K562 (cell line): ENCODE measurements at regions not wholly inside any gene's neighbourhood (a gene's known extent, or its start where the extent isn't known, plus 50 kb on each side); places are given as distances from the start of the nearest gene placed in this dataset.

ENCODE experiments used
- ATAC-seq: fragments of 200-7000 bp; cut with Tn5 transposase; 3 replicates; pipeline ENCODE4 v1.9.1; 2020; ENCODE audit warnings: moderate library complexity
- BruUV-seq: library from RNA; stranded (reverse); fragments of 400-500 nt; replicated peaks from 2 replicates; lab custom pipeline; 2021; lab: Mats Ljungman, UMichigan
- CTCF ChIA-PET: fragments of 300-600 bp; formaldehyde crosslinking; extraction: SDS; loops from one replicate; lab custom pipeline; 2021; ENCODE audit warnings: low intra/inter-chr PET ratio; lab: Yijun Ruan, JAX
- POLR2A ChIA-PET: fragments of 300-600, 350-650 bp; sonication (Branson Sonifier 250); formaldehyde crosslinking; extraction: SDS; loops from one replicate; lab custom pipeline; 2021; ENCODE audit warnings: antibody characterized with exemption, inconsistent platforms; lab: Yijun Ruan, JAX
- DNase-seq, 4 experiments: peaks; one replicate each; pipeline versions ENCODE4 v3.0.0 to v3.0.0-alpha.2; 2011 to 2018; ENCODE audit warnings: low spot score in 3 of 4, mixed read lengths in 3 of 4; ENCODE audit errors: extremely low read depth in 1 of 4
- FAIRE-seq: peaks from 2 replicates; lab custom pipeline; 2011; peaks lifted over from hg19 to GRCh38; lab: Jason Lieb, UNC
- H2AFZ ChIP-seq: 2 replicates; pipeline ENCODE4 v1.6.0; 2011; ENCODE audit warnings: low read depth, low read length, control low read depth, inconsistent platforms
- H3K27ac ChIP-seq: fragments of 200-600 bp; 3 replicates; pipeline ENCODE4 v1.8.0; 2011; ENCODE audit warnings: low read depth, mild to moderate bottlenecking, control low read depth, inconsistent platforms, low read length, moderate library complexity, mixed read lengths; ENCODE audit errors: extremely low read depth
- H3K27me3 ChIP-seq, 2 experiments: fragments of 300-600 bp in 1 of 2; 2 replicates in 1 of 2; 3 replicates in 1 of 2; pipeline versions ENCODE4 v1.6.0 to v1.8.0; 2011; ENCODE audit warnings: inconsistent platforms in 2 of 2, low read length in 2 of 2, mild to moderate bottlenecking in 1 of 2, mixed read lengths in 1 of 2, moderate library complexity in 1 of 2; ENCODE audit not compliant: control insufficient read depth in 2 of 2, insufficient read depth in 2 of 2
- H3K36me3 ChIP-seq: fragments of 300-600 bp; 3 replicates; pipeline ENCODE4 v1.8.0; 2011; ENCODE audit warnings: mild to moderate bottlenecking, low read length, inconsistent platforms; ENCODE audit not compliant: control insufficient read depth, insufficient read depth
- H3K4me1 ChIP-seq, 2 experiments: fragments of 200-600 bp in 1 of 2; replicated peaks in 1 of 2; 2 replicates in 1 of 2; 3 replicates in 1 of 2; pipeline versions ENCODE4 v1.5.1 to v1.8.0; 2011; ENCODE audit warnings: inconsistent platforms in 2 of 2, low read length in 2 of 2, mild to moderate bottlenecking in 1 of 2, mixed read lengths in 1 of 2, moderate library complexity in 1 of 2; ENCODE audit not compliant: control insufficient read depth in 2 of 2, insufficient read depth in 2 of 2
- H3K4me2 ChIP-seq: 2 replicates; pipeline ENCODE4 v1.6.1; 2011; ENCODE audit warnings: low read length, control low read depth, inconsistent platforms, mixed read lengths; ENCODE audit not compliant: insufficient read depth
- H3K4me3 ChIP-seq: fragments of 200-600 bp; sonication (generic), shearing (Covaris generic); 2 replicates; pipeline ENCODE4 v1.5.1; 2016; ENCODE audit warnings: control low read depth, inconsistent platforms
- H3K79me2 ChIP-seq: fragments of 200-600 bp; 3 replicates; pipeline ENCODE4 v1.8.0; 2011; ENCODE audit warnings: low read length, inconsistent platforms; ENCODE audit not compliant: control insufficient read depth, insufficient read depth
- H3K9ac ChIP-seq, 2 experiments: 2 replicates each; pipeline versions ENCODE4 v1.6.0 to v1.6.1; 2011; ENCODE audit warnings: low read depth in 2 of 2, low read length in 2 of 2, control low read depth in 1 of 2, inconsistent platforms in 1 of 2, mild to moderate bottlenecking in 1 of 2, mixed read lengths in 1 of 2; ENCODE audit not compliant: insufficient read depth in 1 of 2
- H3K9me1 ChIP-seq: one replicate; pipeline ENCODE4 v1.6.0; 2011; ENCODE audit warnings: inconsistent platforms, mild to moderate bottlenecking, low read length, moderate library complexity; ENCODE audit not compliant: control insufficient read depth, insufficient read depth
- H3K9me3 ChIP-seq: replicated peaks from 2 replicates; pipeline ENCODE4 v1.5.1; 2011; ENCODE audit warnings: low read depth, low read length, inconsistent platforms; ENCODE audit not compliant: control insufficient read depth, insufficient read depth
- H4K20me1 ChIP-seq: replicated peaks from 2 replicates; pipeline ENCODE4 v1.6.1; 2011; ENCODE audit warnings: low read length, inconsistent platforms, mixed read lengths; ENCODE audit not compliant: control insufficient read depth, insufficient read depth
- FOXA1 ChIP-seq: fragments of 450-650 bp; IDR thresholded peaks from 2 replicates; pipeline ENCODE4 v1.6.1; 2016; ENCODE audit warnings: mild to moderate bottlenecking, borderline replicate concordance
- HMGN3 ChIP-seq: IDR thresholded peaks from 2 replicates; pipeline ENCODE4 v1.6.1; 2011; ENCODE audit warnings: borderline replicate concordance, low read depth, mild to moderate bottlenecking, mixed read lengths, low read length; ENCODE audit not compliant: insufficient read length; ENCODE audit errors: extremely low read depth
- KDM2B ChIP-seq: fragments of 250-450 bp; sonication (Bioruptor Pico); IDR thresholded peaks from 2 replicates; pipeline ENCODE4 v1.8.0; 2021; ENCODE audit warnings: mild to moderate bottlenecking, moderate library complexity
- NR2F6 ChIP-seq: fragments of 450-650 bp; formaldehyde crosslinking; IDR thresholded peaks from 2 replicates; pipeline ENCODE4 v1.4.0; 2020; ENCODE audit warnings: mild to moderate bottlenecking
- PURB ChIP-seq: sonication (generic); formaldehyde crosslinking; IDR thresholded peaks from 2 replicates; pipeline ENCODE4 v1.9.0; 2021; ENCODE audit warnings: low read depth, mild to moderate bottlenecking, missing genetic modification reagents
- SAFB2 ChIP-seq: fragments of 200-400 bp; formaldehyde crosslinking; IDR thresholded peaks from 2 replicates; pipeline ENCODE4 v1.6.1; 2018; ENCODE audit warnings: borderline replicate concordance, low read length, low read depth, moderate library complexity; ENCODE audit not compliant: severe bottlenecking
- ZNF232 ChIP-seq: sonication (generic); formaldehyde crosslinking; IDR thresholded peaks from 2 replicates; pipeline ENCODE4 v1.8.0; 2022; ENCODE audit warnings: mild to moderate bottlenecking, missing genetic modification reagents
- ZNF263 ChIP-seq: sonication (generic); formaldehyde crosslinking; IDR thresholded peaks from 2 replicates; pipeline ENCODE4 v1.8.0; 2022; ENCODE audit warnings: mild to moderate bottlenecking, missing genetic modification reagents, borderline replicate concordance
- ZNF696 ChIP-seq: fragments of 250-450 bp; sonication (Bioruptor Pico); conservative IDR thresholded peaks from 2 replicates; pipeline ENCODE4 v1.4.0; 2020; ENCODE audit warnings: mild to moderate bottlenecking, moderate library complexity
- WGBS: fragments of 100-300 bp; shearing (Covaris generic); methylation state at CpG from one replicate; pipeline ENCODE4 v1.1.6; 2016; ENCODE audit warnings: low coverage, mixed read lengths; ENCODE audit not compliant: insufficient coverage; ENCODE audit errors: missing lambda C conversion rate; 5-methylcytosine and 5-hydroxymethylcytosine counted together
- in situ Hi-C: fragments of 300-500 bp; cut with MboI; formaldehyde crosslinking; loops from 4 replicates; pipeline ENCODE4 v1.15.0; 2018; ENCODE audit warnings: inconsistent platforms, mixed read lengths
- intact Hi-C: fragments of 100-400 bp; cut with micrococcal nuclease; formaldehyde crosslinking; loops from 2 replicates; pipeline ENCODE4 v1.14.2; 2022
- TF ChIP-seq, protein P1 (sequence below): fragments of 450-650 bp; IDR thresholded peaks from 2 replicates; pipeline ENCODE4 v1.6.1; 2017; ENCODE audit warnings: antibody characterized with exemption, mild to moderate bottlenecking
- TF ChIP-seq, protein P2 (sequence below): fragments of 250-450 bp; sonication (Bioruptor Pico); IDR thresholded peaks from 2 replicates; pipeline ENCODE4 v1.8.0; 2021; ENCODE audit warnings: borderline replicate concordance, mild to moderate bottlenecking, moderate library complexity; ENCODE audit not compliant: poor library complexity, severe bottlenecking
- TF ChIP-seq, protein P3 (sequence below): sonication (generic); formaldehyde crosslinking; IDR thresholded peaks from 2 replicates; pipeline ENCODE4 v1.4.0; 2020; ENCODE audit warnings: mild to moderate bottlenecking, missing genetic modification reagents

DNA sequence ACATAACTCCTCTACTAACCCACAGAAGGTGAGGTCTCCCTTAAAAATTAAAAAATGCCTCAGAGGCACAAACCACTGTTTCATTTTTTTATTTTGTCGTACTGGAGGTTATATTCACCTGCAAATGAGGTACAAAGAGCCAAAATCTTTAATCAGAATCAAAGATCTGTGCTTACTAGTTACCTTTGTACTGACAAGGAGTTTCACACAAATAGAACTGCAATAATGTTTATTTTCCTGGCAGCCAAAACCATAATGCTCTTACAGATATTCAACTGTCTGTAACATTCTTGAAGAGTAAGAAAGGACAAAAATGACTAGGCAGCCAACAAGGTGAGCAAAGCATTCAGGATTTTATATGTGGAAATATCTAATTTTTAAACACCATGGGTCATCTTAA is 105.1 kb upstream of the NOL4 start (continued):
- TF ChIP-seq, protein P1, sequence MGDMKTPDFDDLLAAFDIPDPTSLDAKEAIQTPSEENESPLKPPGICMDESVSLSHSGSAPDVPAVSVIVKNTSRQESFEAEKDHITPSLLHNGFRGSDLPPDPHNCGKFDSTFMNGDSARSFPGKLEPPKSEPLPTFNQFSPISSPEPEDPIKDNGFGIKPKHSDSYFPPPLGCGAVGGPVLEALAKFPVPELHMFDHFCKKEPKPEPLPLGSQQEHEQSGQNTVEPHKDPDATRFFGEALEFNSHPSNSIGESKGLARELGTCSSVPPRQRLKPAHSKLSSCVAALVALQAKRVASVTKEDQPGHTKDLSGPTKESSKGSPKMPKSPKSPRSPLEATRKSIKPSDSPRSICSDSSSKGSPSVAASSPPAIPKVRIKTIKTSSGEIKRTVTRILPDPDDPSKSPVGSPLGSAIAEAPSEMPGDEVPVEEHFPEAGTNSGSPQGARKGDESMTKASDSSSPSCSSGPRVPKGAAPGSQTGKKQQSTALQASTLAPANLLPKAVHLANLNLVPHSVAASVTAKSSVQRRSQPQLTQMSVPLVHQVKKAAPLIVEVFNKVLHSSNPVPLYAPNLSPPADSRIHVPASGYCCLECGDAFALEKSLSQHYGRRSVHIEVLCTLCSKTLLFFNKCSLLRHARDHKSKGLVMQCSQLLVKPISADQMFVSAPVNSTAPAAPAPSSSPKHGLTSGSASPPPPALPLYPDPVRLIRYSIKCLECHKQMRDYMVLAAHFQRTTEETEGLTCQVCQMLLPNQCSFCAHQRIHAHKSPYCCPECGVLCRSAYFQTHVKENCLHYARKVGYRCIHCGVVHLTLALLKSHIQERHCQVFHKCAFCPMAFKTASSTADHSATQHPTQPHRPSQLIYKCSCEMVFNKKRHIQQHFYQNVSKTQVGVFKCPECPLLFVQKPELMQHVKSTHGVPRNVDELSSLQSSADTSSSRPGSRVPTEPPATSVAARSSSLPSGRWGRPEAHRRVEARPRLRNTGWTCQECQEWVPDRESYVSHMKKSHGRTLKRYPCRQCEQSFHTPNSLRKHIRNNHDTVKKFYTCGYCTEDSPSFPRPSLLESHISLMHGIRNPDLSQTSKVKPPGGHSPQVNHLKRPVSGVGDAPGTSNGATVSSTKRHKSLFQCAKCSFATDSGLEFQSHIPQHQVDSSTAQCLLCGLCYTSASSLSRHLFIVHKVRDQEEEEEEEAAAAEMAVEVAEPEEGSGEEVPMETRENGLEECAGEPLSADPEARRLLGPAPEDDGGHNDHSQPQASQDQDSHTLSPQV, result no peak

DNA sequence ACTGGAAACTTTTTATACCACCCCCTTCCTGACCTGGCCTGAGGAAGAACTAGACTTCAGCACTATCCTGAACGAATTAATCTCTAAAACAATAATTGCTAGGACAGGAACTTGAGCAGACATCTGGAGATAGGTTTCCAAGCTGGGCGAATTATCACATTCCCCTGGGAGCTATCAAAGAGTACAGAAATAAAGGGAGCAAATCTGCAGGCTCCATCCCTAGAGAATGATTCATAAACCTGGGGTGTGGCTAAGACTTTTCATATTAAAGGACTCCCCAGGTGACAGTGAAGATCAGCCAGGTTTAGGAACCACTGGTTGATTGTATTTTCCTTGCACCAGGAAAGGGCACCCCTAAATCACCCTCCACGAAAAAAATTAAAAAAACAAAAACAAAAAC is 105.6 kb upstream of the NOL4 start:
- no peak overlapping the region for H3K9ac ChIP-seq
- ChIA-PET CTCF (no interaction called here), POLR2A (no interaction called here)
- H3K4me3 ChIP-seq, result no peak overlapping the region
- no TSS peak for BruUV-seq
- FAIRE-seq, result no peak
- H4K20me1 ChIP-seq, result no peaks in the 10 kb centered on the region
- H2AFZ ChIP-seq, result no peak overlapping the region
- intact Hi-C loops, result no loop called here
- H3K9me3 ChIP-seq, result peaks cover 2% of the 10 kb centered on the region; the same call in 1 of the 2 replicates
- DNase-seq, result no peak
- no peak overlapping the region for H3K27ac ChIP-seq
- 0% methylated on average over 3 of the region's 3 CpGs for WGBS
- H3K27me3 ChIP-seq, result no peaks in the 10 kb centered on the region
- TF ChIP-seq FOXA1, result no peak
- TF ChIP-seq, protein P2, sequence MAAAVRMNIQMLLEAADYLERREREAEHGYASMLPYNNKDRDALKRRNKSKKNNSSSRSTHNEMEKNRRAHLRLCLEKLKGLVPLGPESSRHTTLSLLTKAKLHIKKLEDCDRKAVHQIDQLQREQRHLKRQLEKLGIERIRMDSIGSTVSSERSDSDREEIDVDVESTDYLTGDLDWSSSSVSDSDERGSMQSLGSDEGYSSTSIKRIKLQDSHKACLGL, result no peak
- TF ChIP-seq, protein P3, sequence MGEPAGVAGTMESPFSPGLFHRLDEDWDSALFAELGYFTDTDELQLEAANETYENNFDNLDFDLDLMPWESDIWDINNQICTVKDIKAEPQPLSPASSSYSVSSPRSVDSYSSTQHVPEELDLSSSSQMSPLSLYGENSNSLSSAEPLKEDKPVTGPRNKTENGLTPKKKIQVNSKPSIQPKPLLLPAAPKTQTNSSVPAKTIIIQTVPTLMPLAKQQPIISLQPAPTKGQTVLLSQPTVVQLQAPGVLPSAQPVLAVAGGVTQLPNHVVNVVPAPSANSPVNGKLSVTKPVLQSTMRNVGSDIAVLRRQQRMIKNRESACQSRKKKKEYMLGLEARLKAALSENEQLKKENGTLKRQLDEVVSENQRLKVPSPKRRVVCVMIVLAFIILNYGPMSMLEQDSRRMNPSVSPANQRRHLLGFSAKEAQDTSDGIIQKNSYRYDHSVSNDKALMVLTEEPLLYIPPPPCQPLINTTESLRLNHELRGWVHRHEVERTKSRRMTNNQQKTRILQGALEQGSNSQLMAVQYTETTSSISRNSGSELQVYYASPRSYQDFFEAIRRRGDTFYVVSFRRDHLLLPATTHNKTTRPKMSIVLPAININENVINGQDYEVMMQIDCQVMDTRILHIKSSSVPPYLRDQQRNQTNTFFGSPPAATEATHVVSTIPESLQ (CRISPR knock-in tag), result no peak
- no peak for TF ChIP-seq KDM2B (CRISPR knock-in tag)
- no peak for TF ChIP-seq ZNF263 (CRISPR knock-in tag)
- TF ChIP-seq PURB (CRISPR knock-in tag), result no peak
- no peak for TF ChIP-seq ZNF232
- TF ChIP-seq NR2F6 (CRISPR knock-in tag), result no peak
- no peak for TF ChIP-seq SAFB2
- no peak for TF ChIP-seq ZNF696 (CRISPR knock-in tag)
- no peak for TF ChIP-seq HMGN3
- TF ChIP-seq, all 486 proteins: peak for 0
- in situ Hi-C loops, result no loop called here
- Histone ChIP-seq H3K4me2 (no peak overlapping the region), H3K79me2 (no peaks in the 10 kb centered on the region), H3K9me1 (no peaks in the 10 kb centered on the region), H3K36me3 (no peaks in the 10 kb centered on the region), H3K4me1 (no peaks in the 10 kb centered on the region)
- ATAC-seq, result no peak
